8988T (cell line): ENCODE measurements at regions not wholly inside any gene's neighbourhood (a gene's known extent, or its start where the extent isn't known, plus 50 kb on each side); places are given as distances from the start of the nearest gene placed in this dataset.

Source experiments
- DNase-seq: peaks from one replicate; pipeline ENCODE4 v3.0.0; 2011

DNA sequence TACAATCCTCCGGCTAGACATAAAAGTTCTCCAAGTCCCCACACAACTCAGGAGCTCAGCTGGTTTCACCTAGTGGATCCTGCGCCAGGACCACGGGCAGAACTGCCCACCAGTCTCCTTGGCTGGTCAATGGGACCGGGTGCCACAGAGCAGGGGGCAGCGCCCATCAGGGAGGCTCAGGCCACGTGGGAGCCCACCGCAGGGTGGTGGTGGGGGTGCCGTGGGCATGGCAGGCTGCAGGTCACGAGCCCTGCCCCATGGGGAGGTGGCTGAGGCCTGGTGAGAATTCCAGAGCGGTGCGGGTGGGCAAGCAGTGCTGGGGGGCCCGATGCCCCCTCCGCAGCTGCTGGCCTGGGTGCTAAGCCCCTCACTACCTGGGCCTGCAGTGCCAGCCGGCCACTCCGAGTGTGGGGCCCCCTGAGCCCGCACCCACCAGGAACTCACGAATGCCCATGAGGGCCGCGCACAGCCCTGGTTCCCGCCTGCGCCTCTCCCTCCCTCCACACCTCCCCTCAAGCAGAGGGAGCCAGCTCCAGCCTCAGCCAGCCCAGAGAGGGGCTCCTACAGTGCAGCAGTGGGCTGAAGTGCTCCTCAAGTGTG, 1091.9 kb upstream of the TENM4 start:
- DNase-seq, result no peak

DNA sequence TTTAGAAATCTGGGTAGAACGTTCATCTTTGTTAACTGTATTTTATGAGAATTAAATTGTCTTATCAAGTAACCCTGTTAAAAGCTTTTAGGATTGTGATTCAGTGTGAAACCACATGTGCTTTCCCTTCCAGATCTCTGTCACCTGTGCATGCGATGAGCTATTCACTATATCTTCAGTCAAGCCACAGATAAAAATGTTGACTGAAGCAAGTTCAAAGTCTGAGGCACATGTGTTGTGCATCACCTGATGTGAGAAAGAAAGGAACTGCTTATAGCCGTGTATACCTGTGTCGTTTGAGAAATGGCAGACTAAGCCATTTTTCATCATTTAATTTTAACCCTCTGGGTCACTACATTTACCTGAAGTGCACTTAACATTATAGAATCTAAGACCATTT, 1088.9 kb upstream of the TENM4 start:
- DNase-seq, result no peak

DNA sequence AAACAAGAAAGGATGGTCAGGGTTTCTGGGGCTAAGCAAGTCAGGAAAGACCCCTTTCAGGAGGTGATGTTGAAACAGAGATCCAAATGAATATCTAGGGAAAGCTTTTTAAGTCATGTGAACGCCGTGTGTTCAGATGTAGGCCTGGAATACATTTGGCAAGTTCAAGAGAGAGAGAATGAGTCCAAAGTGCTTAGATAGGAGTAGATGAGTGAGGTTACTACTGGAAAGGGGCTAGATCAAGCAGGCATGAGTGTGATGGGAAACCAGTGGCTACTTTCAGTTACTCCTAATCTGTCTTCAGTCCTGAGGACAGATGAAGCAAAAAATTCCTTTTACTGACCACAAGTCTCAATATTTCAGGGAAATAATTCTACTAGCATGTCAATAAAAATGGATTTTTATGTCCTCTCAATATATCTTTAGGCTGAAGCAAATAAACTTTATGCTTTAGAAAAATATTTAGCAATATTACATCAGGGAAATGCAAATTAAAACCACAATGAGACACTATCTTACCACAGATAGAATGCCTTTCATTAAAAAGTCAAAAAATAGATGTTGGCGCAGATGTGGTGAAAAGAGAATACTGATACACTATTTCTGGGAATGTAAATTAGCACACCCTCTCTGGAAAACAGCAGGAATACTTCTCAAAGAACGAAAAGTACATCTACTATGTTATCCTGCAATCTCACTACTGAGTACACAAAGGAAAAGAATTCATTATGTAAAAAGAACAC, 1085.0 kb upstream of the TENM4 start:
- DNase-seq, result no peak

DNA sequence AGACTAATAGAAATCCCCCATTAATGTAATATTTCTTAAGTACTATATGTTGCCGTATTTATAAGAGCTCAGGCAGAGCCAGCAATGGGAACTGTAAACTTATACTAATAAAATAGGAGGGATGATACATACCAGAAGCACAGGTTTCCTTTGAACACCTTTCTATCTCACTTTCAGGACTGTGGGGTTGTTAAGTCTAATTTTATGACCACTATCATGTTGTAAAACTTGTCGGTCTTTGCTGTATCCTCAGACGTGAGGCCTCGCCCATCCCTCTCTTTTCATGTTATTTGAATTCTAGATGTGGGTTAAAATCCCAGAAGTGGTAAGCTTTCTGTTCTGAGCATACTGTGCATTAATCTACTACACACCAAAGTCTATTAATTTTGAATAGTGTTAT, 1083.5 kb upstream of the TENM4 start:
- DNase-seq, result no peak

DNA sequence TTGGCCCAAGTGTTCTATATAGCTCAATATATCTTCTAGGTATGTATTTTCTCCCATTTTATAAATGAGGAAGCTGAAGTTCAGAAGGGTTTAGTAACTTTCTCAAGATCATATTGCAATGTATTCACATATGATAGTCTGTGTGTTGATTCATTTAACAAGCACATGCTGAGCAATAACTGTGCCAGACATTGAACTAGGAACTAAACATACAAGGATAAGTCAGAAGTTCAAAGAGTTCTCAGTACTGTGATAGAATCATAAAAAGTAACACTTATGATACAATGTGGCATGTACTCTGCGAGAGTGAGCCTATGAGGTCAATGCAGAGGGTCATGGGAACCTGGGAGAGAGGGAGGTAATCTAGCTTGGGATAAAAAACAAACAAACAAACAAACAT, 1082.2 kb upstream of the TENM4 start:
- DNase-seq, result no peak

DNA sequence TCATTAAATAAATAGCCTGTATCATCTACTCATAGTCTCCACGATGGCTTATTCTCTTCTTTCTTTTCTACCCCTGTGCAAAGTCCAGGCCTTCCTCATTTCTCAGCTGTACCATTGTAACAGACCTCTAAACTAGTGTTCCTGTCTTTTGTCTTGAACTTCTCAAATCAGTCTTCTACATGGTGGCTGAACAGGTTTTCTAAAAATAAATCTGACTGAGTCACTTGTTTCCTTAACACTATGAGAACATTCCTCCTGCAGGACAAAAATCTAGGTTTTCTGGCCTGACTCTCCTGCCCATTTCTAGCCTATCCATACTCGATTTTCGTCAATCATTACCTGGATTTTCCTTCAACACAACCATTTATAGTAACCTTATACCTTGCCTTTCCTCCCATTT, 1080.8 kb upstream of the TENM4 start:
- no peak for DNase-seq

DNA sequence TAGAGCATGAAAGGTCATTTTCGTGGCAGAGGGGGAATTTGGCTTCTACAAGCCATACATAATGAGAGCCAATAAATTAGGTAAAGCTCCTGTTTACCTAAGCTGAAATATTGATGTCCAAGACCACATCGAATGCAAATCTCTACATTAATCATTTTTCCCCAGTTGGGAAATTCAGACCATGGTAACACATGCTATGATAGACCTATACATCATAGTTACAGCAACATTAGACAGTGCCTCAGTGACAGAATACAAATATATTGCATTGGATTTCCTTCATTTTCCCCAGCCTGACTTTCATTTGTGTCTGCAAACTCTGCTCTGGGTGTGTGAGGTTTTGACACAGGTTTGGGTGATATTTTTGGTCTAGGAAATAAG, 1079.7 kb upstream of the TENM4 start:
- DNase-seq, result no peak

DNA sequence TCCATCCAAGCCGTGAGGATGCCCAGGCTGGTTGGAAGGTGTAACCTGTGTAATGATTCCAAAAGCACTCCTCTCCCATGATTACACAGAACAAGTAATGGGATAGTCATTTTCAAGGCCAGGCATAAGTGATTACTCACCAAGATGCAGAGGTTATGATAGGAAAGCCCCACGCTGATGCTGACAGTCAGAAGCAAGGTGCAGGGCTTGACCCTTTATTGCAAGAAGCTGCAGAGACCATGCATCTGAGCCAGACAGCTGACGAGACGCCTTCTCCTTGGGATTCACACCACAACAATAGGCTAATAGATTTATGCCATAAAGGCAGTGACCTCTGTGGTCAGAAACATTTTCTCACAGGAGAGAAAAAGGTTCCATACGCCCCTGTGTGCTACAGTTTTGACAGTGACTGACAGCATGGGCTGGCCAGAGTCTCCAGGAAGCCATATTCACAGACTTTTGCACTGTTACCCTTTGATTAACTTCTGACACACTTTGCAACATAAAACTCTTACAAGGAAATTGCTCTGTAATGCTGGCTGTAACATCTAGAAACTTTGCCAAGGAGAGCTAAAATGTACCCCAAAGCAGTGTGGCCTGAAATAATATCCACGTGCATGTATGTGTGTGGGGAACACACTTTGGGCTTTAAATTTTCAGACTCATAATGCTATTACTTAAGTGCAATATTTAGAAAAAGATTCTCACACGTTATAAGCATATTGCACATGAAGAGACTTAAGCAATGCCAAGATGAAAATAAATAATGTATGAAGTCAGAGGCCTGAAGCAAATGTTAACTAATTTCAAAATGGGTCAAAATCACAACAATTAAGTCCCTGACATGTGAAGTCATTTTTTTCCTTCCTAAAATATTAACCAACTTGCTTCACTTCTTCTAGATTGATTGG, 1079.0 kb upstream of the TENM4 start:
- no peak for DNase-seq

DNA sequence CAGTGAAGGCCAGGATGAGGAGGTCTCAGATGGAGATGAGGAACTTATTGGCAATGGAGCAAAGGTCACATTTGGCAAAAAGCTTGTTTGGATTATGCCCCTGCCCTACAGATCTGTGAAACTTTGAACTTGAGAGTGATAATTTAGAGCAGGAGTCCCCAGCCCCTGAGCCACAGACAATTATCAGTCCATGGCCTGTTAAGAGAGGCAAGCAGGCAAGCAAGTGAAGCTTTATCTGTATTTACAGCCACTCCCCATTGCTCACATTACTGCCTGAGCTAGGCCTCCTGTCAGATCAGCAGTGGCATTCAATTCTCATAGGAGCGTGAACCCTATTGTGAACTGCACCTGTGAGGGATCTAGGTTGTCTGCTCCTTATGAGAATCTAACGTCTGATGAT, 1076.9 kb upstream of the TENM4 start:
- no peak for DNase-seq

DNA sequence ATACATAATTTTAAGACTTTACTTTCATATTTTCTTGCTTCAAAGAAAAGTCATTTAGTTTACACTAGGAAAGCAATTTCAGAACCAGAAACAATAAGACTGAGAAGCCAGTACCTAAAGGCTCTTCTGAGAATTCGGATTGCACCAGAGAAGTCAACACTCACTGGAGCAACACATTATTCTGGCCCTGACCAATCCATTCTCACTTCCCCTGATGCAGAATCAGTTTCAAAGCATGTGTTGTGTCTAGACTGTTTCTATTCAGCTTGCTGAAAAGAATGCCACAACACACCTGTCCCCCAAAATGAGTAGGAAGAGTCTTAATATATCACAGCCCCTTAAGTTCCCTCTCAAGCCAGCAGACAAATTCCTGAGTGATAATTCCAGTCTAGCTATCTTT, 1074.3 kb upstream of the TENM4 start:
- DNase-seq, result no peak

DNA sequence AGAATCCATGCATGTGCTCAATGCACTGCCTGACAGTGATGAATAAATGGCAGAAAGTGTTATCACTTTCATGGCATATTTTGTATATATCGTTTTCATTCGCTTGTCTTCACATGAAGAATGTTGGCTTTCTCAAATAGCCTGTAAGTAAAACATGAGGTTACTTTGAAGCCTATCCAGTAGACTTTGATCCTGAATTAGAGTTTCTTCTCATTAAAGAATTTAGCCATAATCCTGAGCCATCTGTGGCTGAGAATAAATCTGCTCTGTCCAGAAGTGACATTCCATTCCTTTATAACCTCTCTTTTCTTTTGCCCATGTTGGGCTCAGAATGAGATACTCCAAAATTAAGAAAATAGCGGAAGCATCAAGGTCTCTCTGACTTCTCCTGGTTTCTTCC, 1071.7 kb upstream of the TENM4 start:
- DNase-seq, result no peak

DNA sequence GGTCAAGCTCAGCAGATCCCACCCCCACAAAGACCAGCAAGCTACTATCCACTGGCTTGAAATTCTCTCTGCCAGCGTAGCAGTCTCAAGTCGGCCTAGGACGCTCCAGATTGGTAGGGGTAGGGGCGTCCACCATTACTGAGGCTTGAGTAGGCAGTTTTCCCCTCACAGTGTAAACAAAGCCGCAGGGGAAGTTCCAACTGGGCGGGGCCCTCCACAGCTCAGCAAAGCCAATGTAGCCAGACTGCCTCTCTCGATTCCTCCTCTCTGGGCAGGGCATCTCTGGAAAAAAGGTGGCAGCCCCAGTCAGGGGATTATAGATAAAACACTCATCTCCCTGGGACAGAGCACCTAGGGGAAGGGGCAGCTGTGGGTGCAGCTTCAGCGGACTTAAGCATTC, 1064.9 kb upstream of the TENM4 start:
- no peak for DNase-seq

DNA sequence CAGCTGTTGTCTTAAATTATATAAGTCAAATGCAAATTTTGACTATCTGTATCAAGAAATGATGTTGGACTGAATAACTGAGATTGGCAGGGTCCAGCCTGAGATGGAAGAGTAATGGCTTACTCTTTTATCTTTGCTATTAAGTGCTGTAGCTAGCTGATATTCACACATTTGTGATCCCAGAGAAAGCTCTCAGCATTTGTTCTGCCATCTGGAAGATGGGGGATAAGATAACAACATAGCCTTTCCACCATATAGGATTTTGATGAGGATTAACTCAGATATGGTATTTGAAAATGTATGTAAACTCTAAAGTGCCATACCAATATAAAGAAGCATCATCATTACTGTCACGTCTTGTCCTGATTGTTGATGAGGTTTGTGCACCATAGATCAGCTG, 1063.2 kb upstream of the TENM4 start:
- DNase-seq, result no peak

DNA sequence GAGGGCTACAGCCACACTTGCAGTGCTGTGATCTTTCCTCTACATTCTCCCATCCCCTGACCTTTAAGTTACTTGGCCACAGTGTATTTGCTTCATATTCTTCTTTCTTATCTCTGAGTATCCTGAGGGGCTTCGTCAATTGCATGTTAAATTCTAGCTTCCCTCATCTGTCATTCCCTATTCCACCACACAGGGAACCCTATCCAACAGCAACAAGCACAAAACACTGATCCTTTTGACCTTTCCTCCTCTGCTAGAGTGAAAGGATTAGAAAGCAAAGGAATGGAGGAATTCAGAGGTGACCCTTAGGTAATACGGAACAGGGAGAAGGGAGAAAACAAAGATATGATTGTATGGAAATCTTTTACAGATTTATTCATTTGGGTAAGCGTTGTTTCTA, 1061.7 kb upstream of the TENM4 start:
- no peak for DNase-seq

DNA sequence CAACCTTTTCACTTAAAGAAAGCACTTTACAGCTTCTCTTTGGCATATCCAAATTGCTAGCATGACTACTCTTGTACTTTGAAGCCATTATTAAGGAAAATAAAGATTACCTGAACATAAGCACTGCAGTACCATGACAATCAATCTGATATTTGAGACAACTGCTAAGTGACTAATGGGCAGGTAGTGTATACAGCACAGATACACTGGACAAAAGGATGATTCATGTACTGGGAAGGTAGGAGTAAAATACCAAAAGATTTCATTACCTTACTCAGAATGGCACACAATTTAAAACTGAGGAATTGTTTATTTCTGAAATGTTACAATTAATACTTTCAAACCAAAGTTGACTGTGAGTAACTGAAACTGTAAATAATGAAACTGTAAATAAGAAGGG, 1054.3 kb upstream of the TENM4 start:
- no peak for DNase-seq

DNA sequence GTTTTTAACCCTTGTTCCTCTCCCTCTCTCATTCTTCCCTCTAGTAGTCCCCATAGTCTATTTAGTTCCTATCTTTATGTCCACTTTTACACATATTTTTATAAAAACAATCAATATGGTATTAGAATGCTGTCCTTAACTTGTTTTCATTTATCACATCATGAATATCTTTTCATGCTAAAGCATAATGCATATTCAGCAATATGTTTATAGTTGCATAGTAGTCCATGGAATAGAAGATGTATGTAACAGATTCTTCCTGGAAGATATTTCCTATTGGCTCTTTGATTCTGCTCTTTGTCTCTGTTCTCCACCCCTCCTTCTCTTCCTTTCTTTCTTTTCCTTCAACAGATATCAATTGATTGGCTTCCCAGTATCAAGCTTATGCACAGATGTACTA, 1047.1 kb upstream of the TENM4 start:
- no peak for DNase-seq

DNA sequence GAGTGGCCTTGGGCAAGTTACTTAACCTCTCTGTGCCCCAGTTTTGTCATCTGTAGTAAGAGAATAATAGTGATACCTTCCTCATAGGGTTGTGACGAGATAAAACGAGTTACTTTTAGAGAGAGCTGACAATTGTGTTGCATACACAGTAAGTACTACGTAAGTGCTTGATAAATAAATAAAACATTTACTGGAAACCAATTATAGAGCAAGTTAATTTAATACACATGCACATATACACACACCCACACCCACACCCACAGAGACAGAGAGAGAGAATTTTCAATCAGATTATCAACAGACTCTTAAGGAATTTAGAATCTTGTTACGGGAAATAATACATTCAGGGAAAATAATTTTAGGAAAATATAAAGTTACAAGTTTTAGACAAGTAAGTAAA, 1045.8 kb upstream of the TENM4 start:
- no peak for DNase-seq

DNA sequence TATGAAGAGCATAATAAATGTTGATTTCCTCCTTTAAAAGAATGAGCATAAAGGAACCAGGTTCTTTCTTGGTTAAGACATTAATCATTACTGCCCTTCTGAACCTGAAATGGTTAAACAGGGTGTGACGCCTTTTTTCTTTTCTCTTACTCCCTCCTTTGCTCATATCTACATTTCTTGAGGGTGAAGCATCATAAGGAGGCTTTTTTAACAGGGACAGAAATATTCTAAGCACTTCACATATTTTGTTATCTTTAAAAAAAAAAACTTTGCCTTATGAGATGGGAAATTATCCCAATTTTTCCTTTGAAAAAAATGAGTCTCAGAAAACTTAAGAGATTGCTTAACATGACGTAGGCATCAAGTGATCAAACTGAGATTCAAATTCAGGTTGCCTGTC, 1036.3 kb upstream of the TENM4 start:
- no peak for DNase-seq

DNA sequence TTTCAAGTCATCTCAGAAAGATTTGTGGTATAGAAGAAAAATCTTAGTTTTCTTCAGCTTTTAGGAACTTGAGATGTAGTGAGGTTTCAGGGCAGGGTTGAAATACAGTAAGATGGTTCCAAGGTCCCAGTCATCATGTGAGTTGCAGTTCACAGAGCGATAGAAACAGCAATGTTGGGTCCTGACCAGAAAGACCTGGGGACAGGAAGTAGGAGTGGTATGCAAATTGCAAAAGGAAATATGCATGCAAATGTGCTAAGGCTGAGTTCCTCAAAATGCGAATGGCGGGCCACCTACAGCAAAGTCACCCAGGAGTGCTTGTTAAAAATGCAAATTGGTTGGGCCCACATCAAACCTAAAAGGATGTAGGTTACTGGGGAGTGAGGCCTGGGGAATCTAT, 1032.7 kb upstream of the TENM4 start:
- no peak for DNase-seq

DNA sequence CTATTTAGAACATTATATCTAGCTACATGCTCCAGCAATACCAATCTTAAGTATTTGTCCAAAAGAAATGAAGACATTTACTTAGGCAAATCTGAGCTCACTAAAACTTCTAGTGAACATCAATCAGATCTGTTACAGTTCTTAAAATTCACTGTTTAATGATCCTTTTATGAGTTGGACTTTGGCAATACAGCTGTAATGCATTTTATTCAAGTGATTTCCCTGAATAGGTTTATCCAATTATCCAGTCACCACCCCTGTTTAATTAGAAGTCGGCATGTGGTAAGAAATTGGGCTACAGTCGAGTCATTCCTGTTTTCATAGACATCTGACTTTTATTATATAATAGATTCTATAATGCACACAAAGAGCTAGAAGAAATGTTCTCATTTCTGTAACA, 1029.0 kb upstream of the TENM4 start:
- no peak for DNase-seq

DNA sequence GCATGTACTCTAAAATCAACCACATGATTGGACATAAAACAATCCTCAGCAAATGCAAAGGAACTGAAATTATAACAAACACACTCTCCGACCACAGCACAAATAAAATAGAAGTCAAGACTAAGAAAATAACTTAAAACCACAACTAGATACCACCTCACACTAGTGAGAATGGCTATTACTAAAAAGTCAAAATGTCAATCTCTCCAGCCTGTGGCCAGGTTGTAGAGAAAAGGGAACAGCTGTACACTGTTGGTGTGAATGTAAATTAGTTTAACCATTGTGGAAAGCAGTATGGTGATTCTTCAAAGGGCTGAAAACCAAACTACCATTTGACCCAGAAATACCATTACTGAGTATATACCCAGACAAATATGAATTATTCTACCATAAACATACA, 1025.7 kb upstream of the TENM4 start:
- DNase-seq, result no peak

DNA sequence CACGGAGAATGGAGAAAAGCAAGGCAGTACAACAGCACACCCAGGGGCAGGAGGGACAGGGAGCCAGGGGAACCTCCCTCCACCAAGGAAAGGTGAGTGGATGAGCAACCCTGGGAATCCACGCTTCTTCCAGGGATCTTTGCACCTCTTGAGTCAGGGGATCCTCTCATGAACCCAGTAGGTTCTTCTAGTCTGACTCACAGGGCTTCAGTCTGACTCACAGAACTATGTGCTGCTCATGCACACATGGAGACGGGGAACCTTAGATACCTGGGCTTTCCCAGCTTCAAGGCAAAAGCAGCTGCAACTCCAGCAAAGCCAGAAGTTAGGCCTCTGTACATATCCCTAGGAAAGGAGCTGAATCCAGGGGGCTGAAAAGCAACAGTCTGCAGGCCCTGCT, 1021.4 kb upstream of the TENM4 start:
- peak; percentile 19 for DNase-seq

DNA sequence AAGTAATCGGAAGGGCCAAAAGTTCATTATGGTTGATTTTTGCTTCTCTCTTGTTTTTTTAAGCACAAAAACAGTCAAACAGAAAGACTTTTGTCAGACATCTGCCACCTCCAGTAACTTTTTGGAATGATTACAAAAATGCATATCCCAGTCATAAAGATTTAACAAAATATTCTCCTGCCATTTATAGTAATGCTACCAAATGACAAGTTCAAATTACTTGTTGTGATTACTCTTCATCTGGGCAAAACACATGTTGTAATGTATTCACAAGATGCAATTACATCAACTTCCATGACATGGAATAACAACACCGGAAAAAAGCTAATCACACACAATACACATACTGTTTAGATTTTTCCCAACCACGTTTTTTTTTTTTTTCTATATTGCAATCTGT, 1017.5 kb upstream of the TENM4 start:
- no peak for DNase-seq

DNA sequence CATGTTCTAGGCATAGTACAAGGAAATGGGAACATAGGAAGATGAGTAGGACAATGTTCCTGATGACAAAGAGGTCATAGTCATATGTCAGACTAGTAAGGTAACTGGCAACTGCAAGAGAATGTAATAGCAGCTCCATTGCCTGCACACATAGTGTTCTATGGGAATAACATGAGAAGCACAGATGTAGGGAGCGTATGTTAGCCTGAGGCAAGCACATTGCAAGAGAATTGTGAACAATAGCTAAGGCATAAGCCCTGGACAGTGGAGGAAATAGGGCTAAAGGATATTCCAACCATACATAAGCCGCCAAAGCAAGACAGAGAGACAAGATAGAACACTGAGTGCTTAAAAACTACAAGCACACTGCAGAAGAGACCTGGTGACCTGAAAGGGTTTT, 1017.0 kb upstream of the TENM4 start:
- DNase-seq, result no peak
